ENCODE measurements at regions not wholly inside any gene's neighbourhood (a gene's known extent, or its start where the extent isn't known, plus 50 kb on each side); places are given as distances from the start of the nearest gene placed in this dataset.

DNA sequence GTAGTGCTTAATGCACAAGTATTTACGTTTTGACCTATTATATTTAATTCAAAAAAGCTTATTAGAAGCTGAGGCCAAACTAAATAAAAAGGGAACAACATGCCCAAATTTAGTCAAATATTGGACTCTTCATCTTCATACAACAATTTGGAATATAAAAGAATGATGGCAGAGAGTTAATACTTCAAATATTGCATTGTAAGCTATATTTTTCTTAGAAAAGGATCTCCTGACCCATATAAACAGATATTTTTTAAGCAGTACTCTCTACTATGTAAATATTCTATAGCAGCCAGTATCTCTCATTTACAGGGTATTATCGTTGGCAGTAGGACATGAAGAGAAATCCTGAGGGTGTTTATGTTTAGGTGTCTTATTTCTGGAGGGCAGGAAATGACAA is 531.2 kb downstream of the NYAP2 start (continued):
- TF ChIP-seq, protein P1, sequence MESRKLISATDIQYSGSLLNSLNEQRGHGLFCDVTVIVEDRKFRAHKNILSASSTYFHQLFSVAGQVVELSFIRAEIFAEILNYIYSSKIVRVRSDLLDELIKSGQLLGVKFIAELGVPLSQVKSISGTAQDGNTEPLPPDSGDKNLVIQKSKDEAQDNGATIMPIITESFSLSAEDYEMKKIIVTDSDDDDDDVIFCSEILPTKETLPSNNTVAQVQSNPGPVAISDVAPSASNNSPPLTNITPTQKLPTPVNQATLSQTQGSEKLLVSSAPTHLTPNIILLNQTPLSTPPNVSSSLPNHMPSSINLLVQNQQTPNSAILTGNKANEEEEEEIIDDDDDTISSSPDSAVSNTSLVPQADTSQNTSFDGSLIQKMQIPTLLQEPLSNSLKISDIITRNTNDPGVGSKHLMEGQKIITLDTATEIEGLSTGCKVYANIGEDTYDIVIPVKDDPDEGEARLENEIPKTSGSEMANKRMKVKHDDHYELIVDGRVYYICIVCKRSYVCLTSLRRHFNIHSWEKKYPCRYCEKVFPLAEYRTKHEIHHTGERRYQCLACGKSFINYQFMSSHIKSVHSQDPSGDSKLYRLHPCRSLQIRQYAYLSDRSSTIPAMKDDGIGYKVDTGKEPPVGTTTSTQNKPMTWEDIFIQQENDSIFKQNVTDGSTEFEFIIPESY (IDR thresholded peaks at IDR 0.05): no peak
- no peak for TF ChIP-seq YY1 (IDR thresholded peaks at IDR 0.05)
- TF ChIP-seq EGR1 (IDR thresholded peaks at IDR 0.05; ENCODE audit: low read depth in 2 of 2): no peak

DNA sequence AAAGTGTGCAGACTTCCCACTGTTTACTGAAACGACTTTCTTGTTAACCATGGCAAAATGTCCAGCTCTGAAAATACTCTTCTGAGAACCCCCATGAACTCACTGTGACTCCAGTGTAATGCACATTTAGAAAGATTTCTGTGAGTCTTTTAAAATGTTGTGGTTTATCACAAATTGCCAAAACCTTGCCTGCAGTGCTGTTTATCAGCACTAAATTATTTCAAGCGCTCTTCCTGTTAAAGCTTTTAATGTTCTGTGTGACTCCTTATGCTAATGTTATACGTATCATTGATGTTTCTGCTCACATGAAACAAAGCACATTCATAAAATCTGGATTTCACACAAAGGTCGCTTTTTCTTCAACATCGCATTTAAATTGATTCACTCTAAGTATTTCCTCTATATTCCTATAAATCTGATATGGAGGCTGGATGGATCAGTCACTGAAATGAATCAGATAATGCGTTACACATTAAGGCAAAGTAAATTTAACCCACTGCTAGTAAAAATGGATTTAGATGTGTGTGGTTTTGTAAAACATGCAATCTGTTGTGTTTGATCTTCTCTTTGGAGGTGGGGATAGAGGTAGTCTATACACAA is 521.2 kb downstream of the NYAP2 start:
- H3K4me3 ChIP-seq (ENCODE audit: low read depth in 1 of 3, low read length in 3 of 3): no peak overlapping the region
- no peak for DNase-seq (ENCODE audit: low spot score)
- 79% methylated on average over 6 of the region's 6 CpGs for WGBS
- H3K9me3 ChIP-seq (ENCODE audit: control insufficient read depth in 4 of 4, low read length in 3 of 4): peaks cover 0 to 5% (median 0%) of the 10 kb centered on the region in 4 donors
- TF ChIP-seq RAD21 (IDR thresholded peaks at IDR 0.05): no peak
- no peak for TF ChIP-seq FOXA1 (IDR thresholded peaks at IDR 0.05)
- no peak overlapping the region for H3K27ac ChIP-seq (ENCODE audit: low read depth in 1 of 2, low read length in 2 of 2)
- H3K36me3 ChIP-seq (ENCODE audit: control insufficient read depth in 4 of 4, insufficient read depth in 3 of 4, low read depth in 1 of 4, low read length in 3 of 4): no peaks in the 10 kb centered on the region
- H3K27me3 ChIP-seq (ENCODE audit: control insufficient read depth in 4 of 4, insufficient read depth in 4 of 4, low read length in 3 of 4): no peaks in the 10 kb centered on the region
- no peaks in the 10 kb centered on the region for H3K4me1 ChIP-seq (ENCODE audit: control insufficient read depth in 4 of 4, insufficient read depth in 4 of 4, low read length in 3 of 4)
- H3K9ac ChIP-seq (ENCODE audit: low read depth in 1 of 2, low read length in 2 of 2): no peak overlapping the region

DNA sequence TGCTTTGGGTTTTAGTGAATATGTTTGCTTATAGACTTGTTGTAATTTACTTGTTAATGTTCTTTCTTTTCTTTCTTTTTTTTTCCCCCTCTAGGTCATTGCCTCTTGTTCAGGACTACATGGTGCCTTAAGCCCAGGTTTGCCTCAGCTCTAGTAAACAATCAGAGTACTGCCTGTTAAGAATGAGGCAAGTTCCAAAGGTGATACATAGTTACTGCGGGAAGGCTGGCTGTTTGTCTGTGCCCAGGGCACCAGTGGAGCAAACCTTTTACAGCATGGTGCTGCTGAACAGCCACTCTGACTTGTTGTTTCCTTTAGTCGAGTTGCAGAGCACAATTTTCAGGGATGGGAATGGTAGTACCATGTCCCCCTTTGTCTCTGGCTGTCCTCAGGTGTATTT is 517.2 kb downstream of the NYAP2 start:
- Histone ChIP-seq H3K9ac (ENCODE audit: low read depth in 1 of 2, low read length in 2 of 2) (no peak overlapping the region), H3K9me3 (ENCODE audit: control insufficient read depth in 4 of 4, low read length in 3 of 4) (peaks cover 0 to 5% (median 0%) of the 10 kb centered on the region in 4 donors), H3K4me3 (ENCODE audit: low read depth in 1 of 3, low read length in 3 of 3) (no peak overlapping the region), H3K27me3 (ENCODE audit: control insufficient read depth in 4 of 4, insufficient read depth in 4 of 4, low read length in 3 of 4) (no peaks in the 10 kb centered on the region), H3K27ac (ENCODE audit: low read depth in 1 of 2, low read length in 2 of 2) (no peak overlapping the region), H3K4me1 (ENCODE audit: control insufficient read depth in 4 of 4, insufficient read depth in 4 of 4, low read length in 3 of 4) (no peaks in the 10 kb centered on the region), H3K36me3 (ENCODE audit: control insufficient read depth in 4 of 4, insufficient read depth in 3 of 4, low read depth in 1 of 4, low read length in 3 of 4) (no peaks in the 10 kb centered on the region)
- TF ChIP-seq RXRA (IDR thresholded peaks at IDR 0.05): no peak
- WGBS: 30% methylated on average over 2 of the region's 2 CpGs
- no peak for DNase-seq (ENCODE audit: low spot score)

GRCh38 chr2:225911019-225911418 is 511.5 kb downstream of the NYAP2 start:
- TF ChIP-seq RAD21 (IDR thresholded peaks at IDR 0.05) (no peak), CTCF (IDR thresholded peaks at IDR 0.05; ENCODE audit: low read depth, low read length, missing input control) (no peak), FOXA2 (IDR thresholded peaks at IDR 0.05) (no peak), YY1 (IDR thresholded peaks at IDR 0.05) (no peak), ATF3 (IDR thresholded peaks at IDR 0.05) (no peak), SP1 (IDR thresholded peaks at IDR 0.05) (no peak), JUND (IDR thresholded peaks at IDR 0.05) (no peak), EGR1 (IDR thresholded peaks at IDR 0.05; ENCODE audit: low read depth in 2 of 2) (no peak), TAF1 (conservative IDR thresholded peaks at IDR 0.05) (no peak), RXRA (IDR thresholded peaks at IDR 0.05) (no peak), FOXA1 (IDR thresholded peaks at IDR 0.05) (no peak), HNF4A (conservative IDR thresholded peaks at IDR 0.05) (no peak)
- TF ChIP-seq, protein P2, sequence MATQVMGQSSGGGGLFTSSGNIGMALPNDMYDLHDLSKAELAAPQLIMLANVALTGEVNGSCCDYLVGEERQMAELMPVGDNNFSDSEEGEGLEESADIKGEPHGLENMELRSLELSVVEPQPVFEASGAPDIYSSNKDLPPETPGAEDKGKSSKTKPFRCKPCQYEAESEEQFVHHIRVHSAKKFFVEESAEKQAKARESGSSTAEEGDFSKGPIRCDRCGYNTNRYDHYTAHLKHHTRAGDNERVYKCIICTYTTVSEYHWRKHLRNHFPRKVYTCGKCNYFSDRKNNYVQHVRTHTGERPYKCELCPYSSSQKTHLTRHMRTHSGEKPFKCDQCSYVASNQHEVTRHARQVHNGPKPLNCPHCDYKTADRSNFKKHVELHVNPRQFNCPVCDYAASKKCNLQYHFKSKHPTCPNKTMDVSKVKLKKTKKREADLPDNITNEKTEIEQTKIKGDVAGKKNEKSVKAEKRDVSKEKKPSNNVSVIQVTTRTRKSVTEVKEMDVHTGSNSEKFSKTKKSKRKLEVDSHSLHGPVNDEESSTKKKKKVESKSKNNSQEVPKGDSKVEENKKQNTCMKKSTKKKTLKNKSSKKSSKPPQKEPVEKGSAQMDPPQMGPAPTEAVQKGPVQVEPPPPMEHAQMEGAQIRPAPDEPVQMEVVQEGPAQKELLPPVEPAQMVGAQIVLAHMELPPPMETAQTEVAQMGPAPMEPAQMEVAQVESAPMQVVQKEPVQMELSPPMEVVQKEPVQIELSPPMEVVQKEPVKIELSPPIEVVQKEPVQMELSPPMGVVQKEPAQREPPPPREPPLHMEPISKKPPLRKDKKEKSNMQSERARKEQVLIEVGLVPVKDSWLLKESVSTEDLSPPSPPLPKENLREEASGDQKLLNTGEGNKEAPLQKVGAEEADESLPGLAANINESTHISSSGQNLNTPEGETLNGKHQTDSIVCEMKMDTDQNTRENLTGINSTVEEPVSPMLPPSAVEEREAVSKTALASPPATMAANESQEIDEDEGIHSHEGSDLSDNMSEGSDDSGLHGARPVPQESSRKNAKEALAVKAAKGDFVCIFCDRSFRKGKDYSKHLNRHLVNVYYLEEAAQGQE (IDR thresholded peaks at IDR 0.05): no peak
- Histone ChIP-seq H3K27ac (ENCODE audit: low read depth in 1 of 2, low read length in 2 of 2) (no peak overlapping the region), H3K4me3 (ENCODE audit: low read depth in 1 of 3, low read length in 3 of 3) (no peak overlapping the region), H3K9me3 (ENCODE audit: control insufficient read depth in 4 of 4, low read length in 3 of 4) (no peaks in the 10 kb centered on the region), H3K27me3 (ENCODE audit: control insufficient read depth in 4 of 4, insufficient read depth in 4 of 4, low read length in 3 of 4) (no peaks in the 10 kb centered on the region), H3K4me1 (ENCODE audit: control insufficient read depth in 4 of 4, insufficient read depth in 4 of 4, low read length in 3 of 4) (no peaks in the 10 kb centered on the region), H3K9ac (ENCODE audit: low read depth in 1 of 2, low read length in 2 of 2) (no peak overlapping the region), H3K36me3 (ENCODE audit: control insufficient read depth in 4 of 4, insufficient read depth in 3 of 4, low read depth in 1 of 4, low read length in 3 of 4) (no peaks in the 10 kb centered on the region)
- no peak for DNase-seq (ENCODE audit: low spot score)
- WGBS: 88% methylated on average over 6 of the region's 6 CpGs

Data from liver (tissue), 8 donors.